22Rv1 (cell line): ENCODE measurements at regions not wholly inside any gene's neighbourhood (a gene's known extent, or its start where the extent isn't known, plus 50 kb on each side); places are given as distances from the start of the nearest gene placed in this dataset.

ENCODE experiments used
- H3K27ac ChIP-seq: fragments of 450-650 bp; 2 replicates; pipeline ENCODE4 v1.5.1; 2017
- CTCF ChIP-seq: fragments of 450-650 bp; IDR thresholded peaks from 2 replicates; pipeline ENCODE4 v1.5.1; 2017; ENCODE audit warnings: mild to moderate bottlenecking
- ZFX ChIP-seq: fragments of 450-650 bp; IDR thresholded peaks from 2 replicates; pipeline ENCODE4 v1.6.1; 2017; ENCODE audit warnings: antibody characterized with exemption, borderline replicate concordance

- TF ChIP-seq ZFX (no peak), CTCF (no peak)
- no peak overlapping the region for H3K27ac ChIP-seq
Measured at GRCh38 chr3:3316521-3316920, 137.0 kb upstream of the CRBN start.

GRCh38 chr3:3315846-3316245, 136.4 kb upstream of the CRBN start:
- TF ChIP-seq ZFX (no peak), CTCF (no peak)

GRCh38 chr3:3309887-3310286, 130.4 kb upstream of the CRBN start:
- H3K27ac ChIP-seq: no peak overlapping the region
- TF ChIP-seq ZFX: no peak

More at GRCh38 chr3:3315846-3316245, 136.4 kb upstream of the CRBN start:
- H3K27ac ChIP-seq: no peak overlapping the region

GRCh38 chr3:3308809-3309208, 129.3 kb upstream of the CRBN start:
- TF ChIP-seq ZFX (no peak), CTCF (no peak)
- H3K27ac ChIP-seq: no peak overlapping the region

- no peak overlapping the region for H3K27ac ChIP-seq
- TF ChIP-seq ZFX (no peak), CTCF (no peak)
Measured at GRCh38 chr3:3307491-3307890, 128.0 kb upstream of the CRBN start.

GRCh38 chr3:3305841-3306240, 126.3 kb upstream of the CRBN start:
- TF ChIP-seq CTCF (no peak), ZFX (no peak)
- H3K27ac ChIP-seq: no peak overlapping the region

- TF ChIP-seq ZFX: no peak
- TF ChIP-seq CTCF: no peak
- H3K27ac ChIP-seq: no peak overlapping the region
Measured at GRCh38 chr3:3305084-3305483, 125.6 kb upstream of the CRBN start.

GRCh38 chr3:3303636-3304035, 124.1 kb upstream of the CRBN start:
- H3K27ac ChIP-seq: no peak overlapping the region
- TF ChIP-seq CTCF: no peak
- TF ChIP-seq ZFX: no peak
